SU-DHL-6 (cell line): ENCODE measurements at regions not wholly inside any gene's neighbourhood (a gene's known extent, or its start where the extent isn't known, plus 50 kb on each side); places are given as distances from the start of the nearest gene placed in this dataset.

Experiments used
- EZH2phosphoT487 ChIP-seq: fragments of 200-600 bp; sonication (generic), shearing (Covaris generic); conservative IDR thresholded peaks from 2 replicates; pipeline ENCODE4 v1.6.1; 2018; ENCODE audit warnings: mild to moderate bottlenecking, antibody characterized with exemption, low read length, moderate library complexity, mixed read lengths
- TF ChIP-seq, protein P1 (sequence below): fragments of 200-600 bp; sonication (generic); IDR thresholded peaks from one replicate; pipeline ENCODE4 v1.5.1; 2017; ENCODE audit warnings: antibody characterized with exemption, mild to moderate bottlenecking, low read length, moderate library complexity; ENCODE audit not compliant: insufficient read depth, poor library complexity, severe bottlenecking

DNA sequence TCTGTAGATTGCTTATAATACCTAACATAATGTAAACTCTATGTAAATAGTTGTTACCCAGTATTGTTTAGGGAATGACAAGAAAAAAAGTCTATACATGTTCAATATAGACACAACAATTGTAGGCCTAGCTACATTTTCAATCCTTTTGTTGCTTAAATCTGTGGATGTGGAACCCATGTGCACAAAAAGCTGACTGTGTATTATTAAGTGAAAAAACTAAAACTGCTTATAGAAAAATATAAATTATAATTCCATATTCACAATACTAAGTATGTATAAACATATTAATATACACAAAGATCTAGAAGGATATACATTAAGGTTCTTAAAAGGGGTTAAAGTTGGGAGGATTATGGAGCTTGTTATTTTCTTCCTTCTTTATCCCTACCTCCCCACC, 188.7 kb downstream of the PIK3R1 start:
- TF ChIP-seq, protein P1, sequence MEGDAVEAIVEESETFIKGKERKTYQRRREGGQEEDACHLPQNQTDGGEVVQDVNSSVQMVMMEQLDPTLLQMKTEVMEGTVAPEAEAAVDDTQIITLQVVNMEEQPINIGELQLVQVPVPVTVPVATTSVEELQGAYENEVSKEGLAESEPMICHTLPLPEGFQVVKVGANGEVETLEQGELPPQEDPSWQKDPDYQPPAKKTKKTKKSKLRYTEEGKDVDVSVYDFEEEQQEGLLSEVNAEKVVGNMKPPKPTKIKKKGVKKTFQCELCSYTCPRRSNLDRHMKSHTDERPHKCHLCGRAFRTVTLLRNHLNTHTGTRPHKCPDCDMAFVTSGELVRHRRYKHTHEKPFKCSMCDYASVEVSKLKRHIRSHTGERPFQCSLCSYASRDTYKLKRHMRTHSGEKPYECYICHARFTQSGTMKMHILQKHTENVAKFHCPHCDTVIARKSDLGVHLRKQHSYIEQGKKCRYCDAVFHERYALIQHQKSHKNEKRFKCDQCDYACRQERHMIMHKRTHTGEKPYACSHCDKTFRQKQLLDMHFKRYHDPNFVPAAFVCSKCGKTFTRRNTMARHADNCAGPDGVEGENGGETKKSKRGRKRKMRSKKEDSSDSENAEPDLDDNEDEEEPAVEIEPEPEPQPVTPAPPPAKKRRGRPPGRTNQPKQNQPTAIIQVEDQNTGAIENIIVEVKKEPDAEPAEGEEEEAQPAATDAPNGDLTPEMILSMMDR, result no peak
- TF ChIP-seq EZH2phosphoT487, result no peak
